ENCODE measurements at regions not wholly inside any gene's neighbourhood (a gene's known extent, or its start where the extent isn't known, plus 50 kb on each side); places are given as distances from the start of the nearest gene placed in this dataset.

DNA sequence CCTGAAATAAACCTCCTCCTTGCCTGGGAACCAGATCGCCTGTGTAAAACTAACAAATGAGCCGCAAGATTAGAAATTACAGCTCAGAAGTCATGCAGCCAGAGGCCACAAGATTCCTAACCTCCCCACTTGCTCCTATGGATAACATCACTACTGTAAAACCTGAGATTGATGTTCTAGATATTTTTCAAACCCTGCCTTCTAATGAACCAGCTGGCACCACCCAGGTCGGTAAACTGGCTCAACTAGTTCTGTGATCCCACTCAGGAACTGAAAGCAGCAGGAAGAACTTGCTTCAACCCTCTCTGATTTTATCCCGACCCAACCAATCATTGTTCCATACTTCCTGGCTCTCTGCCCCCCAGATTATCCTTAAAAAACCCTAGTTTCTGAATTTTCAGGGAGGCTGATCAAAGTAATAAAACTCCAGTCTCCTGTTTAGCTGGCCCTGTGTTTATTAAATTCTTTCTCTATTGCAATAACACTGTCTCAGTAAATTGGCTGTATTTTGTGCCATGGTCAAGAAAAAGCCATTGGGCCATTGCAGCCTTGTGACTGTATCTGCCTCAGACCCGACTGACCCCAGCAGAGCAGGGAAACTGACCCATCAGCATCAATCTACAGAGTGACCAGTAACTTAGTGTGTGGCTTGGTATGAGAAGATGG is 98.9 kb downstream of the RPLP1 start:
- DNase-seq (ENCODE audit: low read depth in 2 of 2) = no peak
- Histone ChIP-seq H3K4me3 (replicated peaks in 1 of 4; ENCODE audit: control extremely low read depth in 1 of 4, insufficient read depth in 1 of 4, low read depth in 3 of 4, low read length in 4 of 4) (no peak overlapping the region), H3K36me3 (ENCODE audit: control insufficient read depth, insufficient read depth, low read length) (no peaks in the 10 kb centered on the region), H3K9ac (ENCODE audit: insufficient read depth, low read length) (no peak overlapping the region), H3K4me1 (ENCODE audit: control insufficient read depth, extremely low read depth, insufficient read depth, low read length) (no peaks in the 10 kb centered on the region), H3K9me3 (ENCODE audit: control insufficient read depth, insufficient read depth, low read depth, low read length) (no peaks in the 10 kb centered on the region), H3K27me3 (ENCODE audit: control insufficient read depth, insufficient read depth, low read length) (peaks cover 5% of the 10 kb centered on the region), H3K79me2 (ENCODE audit: control insufficient read depth, insufficient read depth, low read length) (no peaks in the 10 kb centered on the region), H3K27ac (ENCODE audit: insufficient read depth, low read length) (no peak overlapping the region), H4K20me1 (ENCODE audit: control insufficient read depth, extremely low read depth, insufficient read depth, low read length) (no peaks in the 10 kb centered on the region), H2AFZ (ENCODE audit: low read length) (no peak overlapping the region), H3K4me2 (ENCODE audit: extremely low read depth, insufficient read depth, low read length) (no peak overlapping the region)
- TF ChIP-seq EZH2 (IDR thresholded peaks at IDR 0.05; ENCODE audit: low read length, missing control alignments) = no peak
- TF ChIP-seq, protein P1, sequence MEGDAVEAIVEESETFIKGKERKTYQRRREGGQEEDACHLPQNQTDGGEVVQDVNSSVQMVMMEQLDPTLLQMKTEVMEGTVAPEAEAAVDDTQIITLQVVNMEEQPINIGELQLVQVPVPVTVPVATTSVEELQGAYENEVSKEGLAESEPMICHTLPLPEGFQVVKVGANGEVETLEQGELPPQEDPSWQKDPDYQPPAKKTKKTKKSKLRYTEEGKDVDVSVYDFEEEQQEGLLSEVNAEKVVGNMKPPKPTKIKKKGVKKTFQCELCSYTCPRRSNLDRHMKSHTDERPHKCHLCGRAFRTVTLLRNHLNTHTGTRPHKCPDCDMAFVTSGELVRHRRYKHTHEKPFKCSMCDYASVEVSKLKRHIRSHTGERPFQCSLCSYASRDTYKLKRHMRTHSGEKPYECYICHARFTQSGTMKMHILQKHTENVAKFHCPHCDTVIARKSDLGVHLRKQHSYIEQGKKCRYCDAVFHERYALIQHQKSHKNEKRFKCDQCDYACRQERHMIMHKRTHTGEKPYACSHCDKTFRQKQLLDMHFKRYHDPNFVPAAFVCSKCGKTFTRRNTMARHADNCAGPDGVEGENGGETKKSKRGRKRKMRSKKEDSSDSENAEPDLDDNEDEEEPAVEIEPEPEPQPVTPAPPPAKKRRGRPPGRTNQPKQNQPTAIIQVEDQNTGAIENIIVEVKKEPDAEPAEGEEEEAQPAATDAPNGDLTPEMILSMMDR (conservative IDR thresholded peaks at IDR 0.05 in 1 of 2, IDR thresholded peaks at IDR 0.05 in 1 of 2; ENCODE audit: low read depth in 1 of 2, low read length in 2 of 2) = no peak

- TF ChIP-seq EZH2 (IDR thresholded peaks at IDR 0.05; ENCODE audit: low read length, missing control alignments) = no peak
- TF ChIP-seq, protein P1 (conservative IDR thresholded peaks at IDR 0.05 in 1 of 2, IDR thresholded peaks at IDR 0.05 in 1 of 2; ENCODE audit: low read depth in 1 of 2, low read length in 2 of 2) = no peak
- Histone ChIP-seq H3K79me2 (ENCODE audit: control insufficient read depth, insufficient read depth, low read length) (no peaks in the 10 kb centered on the region), H2AFZ (ENCODE audit: low read length) (no peak overlapping the region), H3K9ac (ENCODE audit: insufficient read depth, low read length) (no peak overlapping the region), H3K27ac (ENCODE audit: insufficient read depth, low read length) (no peak overlapping the region), H4K20me1 (ENCODE audit: control insufficient read depth, extremely low read depth, insufficient read depth, low read length) (no peaks in the 10 kb centered on the region), H3K4me2 (ENCODE audit: extremely low read depth, insufficient read depth, low read length) (no peak overlapping the region), H3K4me3 (replicated peaks in 1 of 4; ENCODE audit: control extremely low read depth in 1 of 4, insufficient read depth in 1 of 4, low read depth in 3 of 4, low read length in 4 of 4) (no peak overlapping the region), H3K4me1 (ENCODE audit: control insufficient read depth, extremely low read depth, insufficient read depth, low read length) (peaks cover 3% of the 10 kb centered on the region), H3K36me3 (ENCODE audit: control insufficient read depth, insufficient read depth, low read length) (no peaks in the 10 kb centered on the region), H3K27me3 (ENCODE audit: control insufficient read depth, insufficient read depth, low read length) (peaks cover 5% of the 10 kb centered on the region), H3K9me3 (ENCODE audit: control insufficient read depth, insufficient read depth, low read depth, low read length) (no peaks in the 10 kb centered on the region)
- no peak for DNase-seq (ENCODE audit: low read depth in 2 of 2)
Observed at GRCh38 chr15:69552057-69552815, 99.6 kb downstream of the RPLP1 start.

DNA sequence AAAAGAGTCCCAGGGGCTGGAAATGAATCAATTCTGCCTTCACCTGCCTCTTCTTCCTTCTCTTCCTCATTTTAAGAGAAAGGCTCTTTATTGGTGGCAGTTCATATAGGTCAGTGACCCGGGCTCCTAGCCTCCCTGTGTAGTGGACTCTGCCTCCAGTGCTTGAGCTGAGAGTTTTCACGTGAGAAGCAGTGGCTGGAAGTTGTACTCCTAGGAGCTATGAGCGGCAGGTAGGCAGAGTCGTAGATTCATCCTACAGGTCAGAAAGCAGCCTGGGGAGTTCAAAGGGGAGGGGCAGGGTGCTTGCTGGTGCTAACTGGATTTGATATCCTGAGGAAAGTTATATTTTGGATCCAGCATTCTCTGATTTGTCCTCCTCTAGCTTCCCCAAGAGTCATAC is 101.1 kb downstream of the RPLP1 start:
- no peaks in the 10 kb centered on the region for H3K9me3 ChIP-seq (ENCODE audit: control insufficient read depth, insufficient read depth, low read depth, low read length)
- no peak overlapping the region for H3K9ac ChIP-seq (ENCODE audit: insufficient read depth, low read length)
- no peak overlapping the region for H2AFZ ChIP-seq (ENCODE audit: low read length)
- no peak for DNase-seq (ENCODE audit: low read depth in 2 of 2)
- H3K79me2 ChIP-seq (ENCODE audit: control insufficient read depth, insufficient read depth, low read length) = no peaks in the 10 kb centered on the region
- no peaks in the 10 kb centered on the region for H4K20me1 ChIP-seq (ENCODE audit: control insufficient read depth, extremely low read depth, insufficient read depth, low read length)
- TF ChIP-seq, protein P1 (conservative IDR thresholded peaks at IDR 0.05 in 1 of 2, IDR thresholded peaks at IDR 0.05 in 1 of 2; ENCODE audit: low read depth in 1 of 2, low read length in 2 of 2) = no peak
- no peak for TF ChIP-seq EZH2 (IDR thresholded peaks at IDR 0.05; ENCODE audit: low read length, missing control alignments)
- H3K4me3 ChIP-seq (replicated peaks in 1 of 4; ENCODE audit: control extremely low read depth in 1 of 4, insufficient read depth in 1 of 4, low read depth in 3 of 4, low read length in 4 of 4) = no peak overlapping the region
- H3K36me3 ChIP-seq (ENCODE audit: control insufficient read depth, insufficient read depth, low read length) = no peaks in the 10 kb centered on the region
- no peak overlapping the region for H3K4me2 ChIP-seq (ENCODE audit: extremely low read depth, insufficient read depth, low read length)
- no peak overlapping the region for H3K27ac ChIP-seq (ENCODE audit: insufficient read depth, low read length)
- peaks cover 3% of the 10 kb centered on the region for H3K4me1 ChIP-seq (ENCODE audit: control insufficient read depth, extremely low read depth, insufficient read depth, low read length)
- peaks cover 3% of the 10 kb centered on the region for H3K27me3 ChIP-seq (ENCODE audit: control insufficient read depth, insufficient read depth, low read length)
